K562 (cell line): ENCODE measurements at regions not wholly inside any gene's neighbourhood (a gene's known extent, or its start where the extent isn't known, plus 50 kb on each side); places are given as distances from the start of the nearest gene placed in this dataset.

Experiments used
- EP300 ChIP-seq: IDR thresholded peaks from 2 replicates; pipeline ENCODE4 v1.6.1; 2012; ENCODE audit warnings: low read length, improper control_type of control experiment
- FOXA1 ChIP-seq: fragments of 450-650 bp; IDR thresholded peaks from 2 replicates; pipeline ENCODE4 v1.6.1; 2016; ENCODE audit warnings: mild to moderate bottlenecking, borderline replicate concordance
- NCOA2 ChIP-seq, 2 experiments: fragments of 450-650 bp; IDR thresholded peaks; 2 replicates each; pipeline ENCODE4 v1.6.1; 2018; ENCODE audit warnings: mild to moderate bottlenecking in 2 of 2, moderate library complexity in 1 of 2; ENCODE audit not compliant: partially characterized antibody in 2 of 2
- NR2C1 ChIP-seq, 2 experiments: fragments of 450-650 bp; IDR thresholded peaks; 2 replicates each; pipeline ENCODE4 v1.6.1; 2017; ENCODE audit warnings: mild to moderate bottlenecking in 2 of 2, antibody characterized with exemption in 1 of 2, inconsistent platforms in 1 of 2, missing compliant biosample characterization in 1 of 2, missing genetic modification characterization in 1 of 2
- RBM34 ChIP-seq: fragments of 200-400 bp; formaldehyde crosslinking; IDR thresholded peaks from 2 replicates; pipeline ENCODE4 v1.6.1; 2018; ENCODE audit warnings: low read length, borderline replicate concordance; ENCODE audit not compliant: insufficient read depth
- TBP ChIP-seq: optimal IDR thresholded peaks from 2 replicates; pipeline ENCODE3; 2011; ENCODE audit warnings: low read depth, low read length, improper control_type of control experiment
- ZNF583 ChIP-seq: fragments of 250-450 bp; sonication (Bioruptor Pico); IDR thresholded peaks from 2 replicates; pipeline ENCODE4 v1.4.0; 2020
- TF ChIP-seq, protein P1 (sequence below), 3 experiments: IDR thresholded peaks in 2 of 3; conservative IDR thresholded peaks in 1 of 3; 2 replicates each; pipeline ENCODE4 v1.5.1; 2011 to 2012; ENCODE audit warnings: low read length in 3 of 3, mild to moderate bottlenecking in 3 of 3, control low read depth in 2 of 3, improper control_type of control experiment in 1 of 3, inconsistent platforms in 1 of 3, low read depth in 1 of 3, mixed read lengths in 1 of 3, moderate library complexity in 1 of 3; ENCODE audit not compliant: insufficient read depth in 2 of 3
- TF ChIP-seq, protein P2 (sequence below): sonication (generic); formaldehyde crosslinking; IDR thresholded peaks from 2 replicates; pipeline ENCODE4 v1.8.1; 2022; ENCODE audit warnings: missing genetic modification reagents

DNA sequence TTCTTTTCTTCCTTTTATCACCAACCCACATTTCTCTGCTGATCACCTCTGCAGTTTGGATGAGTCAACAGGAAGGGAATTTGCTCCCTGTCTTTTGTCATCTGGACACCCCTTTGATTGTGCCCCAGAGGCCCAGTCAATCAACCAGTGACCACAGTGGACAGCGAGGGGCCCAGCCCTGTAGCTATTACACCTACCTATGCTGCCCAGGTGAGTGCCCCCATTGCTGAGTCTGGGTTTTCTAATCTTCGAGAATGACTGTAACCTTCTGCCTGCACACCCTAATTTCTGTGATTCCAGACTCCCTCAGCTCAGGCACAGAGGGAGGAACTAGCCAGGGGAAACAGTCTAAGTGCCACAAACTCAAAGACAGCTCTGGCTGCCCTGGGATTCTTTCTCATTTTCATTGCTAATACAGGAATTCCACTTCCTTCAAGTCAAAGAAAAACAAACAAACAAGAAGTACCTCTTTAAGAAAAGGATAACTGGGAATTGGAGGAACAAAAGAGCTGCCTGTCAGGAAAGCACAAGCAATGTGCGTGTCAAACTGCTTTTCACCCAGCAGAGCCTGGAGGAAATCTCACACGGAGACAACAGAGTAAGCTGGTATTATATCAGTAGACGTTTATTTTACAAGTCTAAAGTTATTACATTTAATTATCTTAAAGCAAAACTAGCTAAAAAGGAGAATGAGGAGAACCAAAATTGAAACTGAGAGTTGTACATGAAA, 311.1 kb downstream of the AJAP1 start:
- TF ChIP-seq NR2C1 (IDR thresholded peaks at IDR 0.05) (no peak), NR2C1 (tag; IDR thresholded peaks at IDR 0.05) (no peak), TBP (no peak), NCOA2 (IDR thresholded peaks at IDR 0.05; ENCODE audit: partially characterized antibody in 2 of 2) (no peak), RBM34 (no peak), EP300 (no peak), ZNF583 (no peak), FOXA1 (no peak)
- TF ChIP-seq, protein P1, sequence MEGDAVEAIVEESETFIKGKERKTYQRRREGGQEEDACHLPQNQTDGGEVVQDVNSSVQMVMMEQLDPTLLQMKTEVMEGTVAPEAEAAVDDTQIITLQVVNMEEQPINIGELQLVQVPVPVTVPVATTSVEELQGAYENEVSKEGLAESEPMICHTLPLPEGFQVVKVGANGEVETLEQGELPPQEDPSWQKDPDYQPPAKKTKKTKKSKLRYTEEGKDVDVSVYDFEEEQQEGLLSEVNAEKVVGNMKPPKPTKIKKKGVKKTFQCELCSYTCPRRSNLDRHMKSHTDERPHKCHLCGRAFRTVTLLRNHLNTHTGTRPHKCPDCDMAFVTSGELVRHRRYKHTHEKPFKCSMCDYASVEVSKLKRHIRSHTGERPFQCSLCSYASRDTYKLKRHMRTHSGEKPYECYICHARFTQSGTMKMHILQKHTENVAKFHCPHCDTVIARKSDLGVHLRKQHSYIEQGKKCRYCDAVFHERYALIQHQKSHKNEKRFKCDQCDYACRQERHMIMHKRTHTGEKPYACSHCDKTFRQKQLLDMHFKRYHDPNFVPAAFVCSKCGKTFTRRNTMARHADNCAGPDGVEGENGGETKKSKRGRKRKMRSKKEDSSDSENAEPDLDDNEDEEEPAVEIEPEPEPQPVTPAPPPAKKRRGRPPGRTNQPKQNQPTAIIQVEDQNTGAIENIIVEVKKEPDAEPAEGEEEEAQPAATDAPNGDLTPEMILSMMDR (IDR thresholded peaks at IDR 0.05 in 2 of 3, conservative IDR thresholded peaks at IDR 0.05 in 1 of 3; ENCODE audit: insufficient read depth in 2 of 3, low read depth in 1 of 3, low read length in 3 of 3) = no peak
- TF ChIP-seq, protein P2, sequence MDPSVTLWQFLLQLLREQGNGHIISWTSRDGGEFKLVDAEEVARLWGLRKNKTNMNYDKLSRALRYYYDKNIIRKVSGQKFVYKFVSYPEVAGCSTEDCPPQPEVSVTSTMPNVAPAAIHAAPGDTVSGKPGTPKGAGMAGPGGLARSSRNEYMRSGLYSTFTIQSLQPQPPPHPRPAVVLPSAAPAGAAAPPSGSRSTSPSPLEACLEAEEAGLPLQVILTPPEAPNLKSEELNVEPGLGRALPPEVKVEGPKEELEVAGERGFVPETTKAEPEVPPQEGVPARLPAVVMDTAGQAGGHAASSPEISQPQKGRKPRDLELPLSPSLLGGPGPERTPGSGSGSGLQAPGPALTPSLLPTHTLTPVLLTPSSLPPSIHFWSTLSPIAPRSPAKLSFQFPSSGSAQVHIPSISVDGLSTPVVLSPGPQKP (CRISPR knock-in tag) = no peak
